NCI-H226 (cell line): ENCODE measurements at regions not wholly inside any gene's neighbourhood (a gene's known extent, or its start where the extent isn't known, plus 50 kb on each side); places are given as distances from the start of the nearest gene placed in this dataset.
"Not testable (repeated sequence)": the region's sequence is repeated elsewhere in the genome, so short reads cannot be mapped to it uniquely, and the experiment has no call there.

Source experiments
- DNase-seq: peaks from one replicate; pipeline ENCODE4 v3.0.0-alpha.2; 2015

GRCh38 chr4:72767618-72768302, 198.7 kb upstream of the ADAMTS3 start:
- peak; percentile 89 for DNase-seq

GRCh38 chr4:72765788-72766187, 196.8 kb upstream of the ADAMTS3 start:
- not testable (repeated sequence) for DNase-seq

- no peak for DNase-seq
Measured at GRCh38 chr4:72761368-72762038, 192.5 kb upstream of the ADAMTS3 start.

- DNase-seq = not testable (repeated sequence)
Measured at GRCh38 chr4:72753414-72753813, 184.4 kb upstream of the ADAMTS3 start.

- no peak for DNase-seq
Measured at GRCh38 chr4:72744103-72744725, 175.2 kb upstream of the ADAMTS3 start.

GRCh38 chr4:72743078-72743477, 174.1 kb upstream of the ADAMTS3 start:
- no peak for DNase-seq

- DNase-seq = no peak
Measured at GRCh38 chr4:72715299-72715698, 146.3 kb upstream of the ADAMTS3 start.

GRCh38 chr4:72714482-72715279, 145.7 kb upstream of the ADAMTS3 start:
- peak; percentile 10 for DNase-seq

- DNase-seq = no peak
Measured at GRCh38 chr4:72712997-72713396, 144.0 kb upstream of the ADAMTS3 start.

- DNase-seq = no peak
Measured at GRCh38 chr4:72709475-72709874, 140.5 kb upstream of the ADAMTS3 start.

GRCh38 chr4:72706684-72707083, 137.7 kb upstream of the ADAMTS3 start:
- DNase-seq = no peak

GRCh38 chr4:72704925-72705640, 136.1 kb upstream of the ADAMTS3 start:
- not testable (repeated sequence) for DNase-seq

GRCh38 chr4:72702948-72703347, 133.9 kb upstream of the ADAMTS3 start:
- DNase-seq = no peak

- DNase-seq = peak; percentile 31
Measured at GRCh38 chr4:72701987-72702819, 133.2 kb upstream of the ADAMTS3 start.

GRCh38 chr4:72690771-72691170, 121.8 kb upstream of the ADAMTS3 start:
- DNase-seq = peak; percentile 2

- DNase-seq = no peak
Measured at GRCh38 chr4:72689923-72690322, 120.9 kb upstream of the ADAMTS3 start.

GRCh38 chr4:72686390-72686789, 117.4 kb upstream of the ADAMTS3 start:
- DNase-seq = not testable (repeated sequence)

- no peak for DNase-seq
Measured at GRCh38 chr4:72679666-72680065, 110.6 kb upstream of the ADAMTS3 start.

GRCh38 chr4:72677886-72678285, 108.9 kb upstream of the ADAMTS3 start:
- DNase-seq = no peak

GRCh38 chr4:72677265-72677664, 108.2 kb upstream of the ADAMTS3 start:
- no peak for DNase-seq

- DNase-seq = no peak
Measured at GRCh38 chr4:72671980-72672379, 103.0 kb upstream of the ADAMTS3 start.

GRCh38 chr4:72670521-72670920, 101.5 kb upstream of the ADAMTS3 start:
- DNase-seq = no peak
